Kidney epithelial cell (primary cell): ENCODE measurements at regions not wholly inside any gene's neighbourhood (a gene's known extent, or its start where the extent isn't known, plus 50 kb on each side); places are given as distances from the start of the nearest gene placed in this dataset.

Experiments
- DNase-seq: peaks from one replicate; pipeline ENCODE4 v3.0.0-alpha.2; 2010; ENCODE audit warnings: low read depth
- H3K27me3 ChIP-seq: 2 replicates; pipeline ENCODE4 v1.6.0; 2011; ENCODE audit warnings: low read length; ENCODE audit not compliant: control insufficient read depth, insufficient read depth
- H3K36me3 ChIP-seq: 2 replicates; pipeline ENCODE4 v1.5.1; 2011; ENCODE audit warnings: low read length; ENCODE audit not compliant: control insufficient read depth, insufficient read depth
- H3K4me3 ChIP-seq: 2 replicates; pipeline ENCODE4 v1.5.1; 2011; ENCODE audit warnings: low read depth, mild to moderate bottlenecking, control low read depth, low read length
- CTCF ChIP-seq: IDR thresholded peaks from 2 replicates; pipeline ENCODE4 v1.5.1; 2011; ENCODE audit warnings: mild to moderate bottlenecking, moderate library complexity, low read length, control low read depth, inconsistent platforms; ENCODE audit not compliant: insufficient read depth, poor library complexity, severe bottlenecking

GRCh38 chr3:144229330-144229729 lies 257.7 kb downstream of the DIPK2A start:
- no peaks in the 10 kb centered on the region for H3K36me3 ChIP-seq
- no peak for TF ChIP-seq CTCF
- DNase-seq, result no peak
- no peaks in the 10 kb centered on the region for H3K27me3 ChIP-seq
- no peak overlapping the region for H3K4me3 ChIP-seq

GRCh38 chr3:144229953-144230352 lies 258.3 kb downstream of the DIPK2A start:
- Histone ChIP-seq H3K36me3 (no peaks in the 10 kb centered on the region), H3K27me3 (no peaks in the 10 kb centered on the region), H3K4me3 (no peak overlapping the region)
- no peak for TF ChIP-seq CTCF
- DNase-seq, result no peak

- H3K27me3 ChIP-seq, result no peaks in the 10 kb centered on the region
- DNase-seq, result no peak
- no peaks in the 10 kb centered on the region for H3K36me3 ChIP-seq
- no peak for TF ChIP-seq CTCF
- H3K4me3 ChIP-seq, result no peak overlapping the region
Measured at GRCh38 chr3:144235489-144235888, 263.9 kb downstream of the DIPK2A start.

- TF ChIP-seq CTCF, result no peak
- H3K4me3 ChIP-seq, result no peak overlapping the region
Measured at GRCh38 chr3:144237351-144237750, 265.7 kb downstream of the DIPK2A start.

GRCh38 chr3:144241404-144241803 lies 269.8 kb downstream of the DIPK2A start:
- DNase-seq, result no peak
- TF ChIP-seq CTCF, result no peak
- no peak overlapping the region for H3K4me3 ChIP-seq
- H3K36me3 ChIP-seq, result no peaks in the 10 kb centered on the region
- H3K27me3 ChIP-seq, result no peaks in the 10 kb centered on the region

More at GRCh38 chr3:144237351-144237750, 265.7 kb downstream of the DIPK2A start:
- H3K36me3 ChIP-seq, result no peaks in the 10 kb centered on the region
- no peaks in the 10 kb centered on the region for H3K27me3 ChIP-seq
- no peak for DNase-seq

- H3K27me3 ChIP-seq, result no peaks in the 10 kb centered on the region
- TF ChIP-seq CTCF, result no peak
- no peak overlapping the region for H3K4me3 ChIP-seq
- no peak for DNase-seq
- no peaks in the 10 kb centered on the region for H3K36me3 ChIP-seq
Measured at GRCh38 chr3:144242747-144243146, 271.1 kb downstream of the DIPK2A start.
